ENCODE measurements at regions not wholly inside any gene's neighbourhood (a gene's known extent, or its start where the extent isn't known, plus 50 kb on each side); places are given as distances from the start of the nearest gene placed in this dataset.

GRCh38 chr20:50287512-50287911 is 96.9 kb downstream of the CEBPB start:
- peaks cover 76% of the 10 kb centered on the region for H3K4me1 Mint-ChIP-seq (ENCODE audit: unreplicated experiment)
- no peaks in the 10 kb centered on the region for H3K27me3 Mint-ChIP-seq (ENCODE audit: unreplicated experiment)
- no peaks in the 10 kb centered on the region for H3K36me3 Mint-ChIP-seq (ENCODE audit: unreplicated experiment)
- no peak for TF ChIP-seq CTCF (IDR thresholded peaks at IDR 0.05)
- peak overlapping the region; percentile 92 for H3K27ac Mint-ChIP-seq (ENCODE audit: unreplicated experiment)
- no peaks in the 10 kb centered on the region for H3K9me3 Mint-ChIP-seq (ENCODE audit: unreplicated experiment)
- no peak for DNase-seq (ENCODE audit: extremely low spot score, unreplicated experiment)
- no peak overlapping the region for H3K4me3 Mint-ChIP-seq (ENCODE audit: unreplicated experiment)

- no peaks in the 10 kb centered on the region for H3K9me3 Mint-ChIP-seq (ENCODE audit: unreplicated experiment)
- H3K27me3 Mint-ChIP-seq (ENCODE audit: unreplicated experiment): no peaks in the 10 kb centered on the region
- TF ChIP-seq CTCF (IDR thresholded peaks at IDR 0.05): no peak
- H3K4me3 Mint-ChIP-seq (ENCODE audit: unreplicated experiment): no peak overlapping the region
- H3K4me1 Mint-ChIP-seq (ENCODE audit: unreplicated experiment): peaks cover 73% of the 10 kb centered on the region
- DNase-seq (ENCODE audit: extremely low spot score, unreplicated experiment): no peak
- no peaks in the 10 kb centered on the region for H3K36me3 Mint-ChIP-seq (ENCODE audit: unreplicated experiment)
- no peak overlapping the region for H3K27ac Mint-ChIP-seq (ENCODE audit: unreplicated experiment)
These were observed 97.5 kb downstream of the CEBPB start for GRCh38 chr20:50288128-50288623.

GRCh38 chr20:50289581-50289980 is 99.0 kb downstream of the CEBPB start:
- Mint-ChIP-seq H3K27ac (ENCODE audit: unreplicated experiment) (no peak overlapping the region), H3K9me3 (ENCODE audit: unreplicated experiment) (no peaks in the 10 kb centered on the region), H3K27me3 (ENCODE audit: unreplicated experiment) (no peaks in the 10 kb centered on the region), H3K4me3 (ENCODE audit: unreplicated experiment) (no peak overlapping the region), H3K4me1 (ENCODE audit: unreplicated experiment) (peaks cover 63% of the 10 kb centered on the region), H3K36me3 (ENCODE audit: unreplicated experiment) (no peaks in the 10 kb centered on the region)
- no peak for DNase-seq (ENCODE audit: extremely low spot score, unreplicated experiment)
- no peak for TF ChIP-seq CTCF (IDR thresholded peaks at IDR 0.05)

DNA sequence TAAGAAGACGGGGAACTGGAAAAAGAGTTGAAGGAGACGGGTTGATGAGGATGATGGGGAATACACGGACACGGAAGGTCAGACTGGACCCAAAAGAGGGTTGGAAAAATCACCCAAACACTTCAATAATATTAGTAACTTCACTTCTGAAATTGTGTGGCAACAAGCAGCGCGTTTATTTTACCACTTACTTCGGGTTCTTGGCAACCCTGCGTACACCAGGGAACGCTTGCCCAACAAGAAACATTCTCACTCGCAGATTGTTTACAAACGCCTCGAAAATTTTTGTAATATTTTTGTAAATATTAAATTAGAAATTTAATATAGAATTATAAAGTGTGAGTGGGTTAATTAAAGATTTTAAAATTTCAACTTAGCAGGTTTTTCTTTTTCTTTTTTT is 99.5 kb downstream of the CEBPB start:
- H3K27me3 Mint-ChIP-seq (ENCODE audit: unreplicated experiment): no peaks in the 10 kb centered on the region
- H3K27ac Mint-ChIP-seq (ENCODE audit: unreplicated experiment): no peak overlapping the region
- no peaks in the 10 kb centered on the region for H3K36me3 Mint-ChIP-seq (ENCODE audit: unreplicated experiment)
- no peak for TF ChIP-seq CTCF (IDR thresholded peaks at IDR 0.05)
- H3K4me3 Mint-ChIP-seq (ENCODE audit: unreplicated experiment): no peak overlapping the region
- no peaks in the 10 kb centered on the region for H3K9me3 Mint-ChIP-seq (ENCODE audit: unreplicated experiment)
- no peak for DNase-seq (ENCODE audit: extremely low spot score, unreplicated experiment)
- peaks cover 57% of the 10 kb centered on the region for H3K4me1 Mint-ChIP-seq (ENCODE audit: unreplicated experiment)

DNA sequence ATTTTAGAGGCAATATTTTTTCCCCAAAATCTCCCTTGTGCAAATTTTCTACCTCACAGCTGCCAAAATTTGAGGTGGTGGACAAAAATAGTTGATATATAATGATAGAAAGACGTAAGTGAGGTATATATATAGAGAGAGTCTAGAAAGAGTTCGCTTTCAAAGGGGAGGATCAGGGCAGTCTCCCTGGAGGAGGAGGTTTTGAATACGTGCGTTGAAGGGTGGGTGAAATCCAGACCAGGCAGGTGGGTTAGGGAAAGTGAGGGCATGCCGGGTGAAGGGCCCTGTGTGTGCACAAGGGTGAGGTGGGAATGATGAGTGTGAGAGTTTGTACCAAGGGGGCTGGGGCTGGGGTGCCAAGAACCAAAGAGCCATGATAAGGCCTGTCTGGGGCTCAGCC is 100.2 kb downstream of the CEBPB start:
- no peak for TF ChIP-seq CTCF (IDR thresholded peaks at IDR 0.05)
- H3K9me3 Mint-ChIP-seq (ENCODE audit: unreplicated experiment): no peaks in the 10 kb centered on the region
- peaks cover 50% of the 10 kb centered on the region for H3K4me1 Mint-ChIP-seq (ENCODE audit: unreplicated experiment)
- no peak overlapping the region for H3K4me3 Mint-ChIP-seq (ENCODE audit: unreplicated experiment)
- no peaks in the 10 kb centered on the region for H3K36me3 Mint-ChIP-seq (ENCODE audit: unreplicated experiment)
- H3K27ac Mint-ChIP-seq (ENCODE audit: unreplicated experiment): peak overlapping the region; percentile 63
- no peaks in the 10 kb centered on the region for H3K27me3 Mint-ChIP-seq (ENCODE audit: unreplicated experiment)
- DNase-seq (ENCODE audit: extremely low spot score, unreplicated experiment): no peak
